ENCODE measurements at regions not wholly inside any gene's neighbourhood (a gene's known extent, or its start where the extent isn't known, plus 50 kb on each side); places are given as distances from the start of the nearest gene placed in this dataset.
"Not testable (repeated sequence)": the region's sequence is repeated elsewhere in the genome, so short reads cannot be mapped to it uniquely, and the experiment has no call there.

DNA sequence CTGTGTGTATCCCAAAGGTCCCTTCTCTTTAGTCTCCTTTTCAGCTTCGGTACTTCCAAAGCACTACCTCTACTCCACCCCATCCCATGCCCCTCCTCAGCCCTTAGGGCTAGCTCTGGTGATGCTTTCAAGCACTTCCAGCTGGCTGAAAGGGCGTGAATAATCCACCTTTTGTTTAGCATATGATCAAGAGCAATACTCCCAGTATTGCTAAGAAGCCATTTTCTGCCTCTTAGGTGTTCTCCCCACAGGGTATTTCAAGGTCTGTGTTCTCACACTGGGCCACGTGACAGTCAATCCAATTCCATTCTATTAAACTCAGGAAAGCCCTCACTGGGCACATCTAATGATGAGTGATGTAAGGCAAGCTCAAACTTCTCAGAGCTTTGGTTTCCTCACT is 298.5 kb upstream of the PROX1 start:
- DNase-seq, result no peak

DNA sequence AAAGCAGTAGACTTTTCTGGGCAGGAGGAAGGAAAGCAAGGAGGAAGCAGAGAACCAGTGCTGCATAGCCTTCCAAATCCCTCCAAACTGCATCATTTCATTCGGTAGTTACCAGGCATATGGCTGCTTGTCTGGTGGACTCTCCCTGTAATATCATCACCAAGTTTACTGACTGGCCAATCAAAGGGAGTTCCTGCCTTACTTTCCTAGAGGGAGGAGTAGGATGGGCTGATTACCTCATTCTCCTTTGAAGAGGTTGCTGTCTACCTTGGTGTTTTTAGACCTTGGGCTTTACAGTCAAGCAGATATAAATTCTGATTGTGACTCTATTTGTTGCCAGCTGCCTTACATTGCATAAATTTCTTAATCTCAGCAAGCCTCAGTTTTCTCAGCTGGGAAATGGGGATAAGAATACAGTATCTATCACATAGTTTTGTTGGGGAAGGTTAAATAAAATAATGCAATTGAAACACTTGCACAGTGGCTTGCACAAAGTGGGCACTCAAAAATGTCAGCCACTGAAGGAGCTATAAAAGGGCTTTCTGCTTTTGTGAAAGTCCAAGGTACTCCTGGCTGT is 297.3 kb upstream of the PROX1 start:
- DNase-seq, result no peak

- no peak for DNase-seq
These were observed 295.5 kb upstream of the PROX1 start for GRCh38 chr1:213692321-213692720.

DNA sequence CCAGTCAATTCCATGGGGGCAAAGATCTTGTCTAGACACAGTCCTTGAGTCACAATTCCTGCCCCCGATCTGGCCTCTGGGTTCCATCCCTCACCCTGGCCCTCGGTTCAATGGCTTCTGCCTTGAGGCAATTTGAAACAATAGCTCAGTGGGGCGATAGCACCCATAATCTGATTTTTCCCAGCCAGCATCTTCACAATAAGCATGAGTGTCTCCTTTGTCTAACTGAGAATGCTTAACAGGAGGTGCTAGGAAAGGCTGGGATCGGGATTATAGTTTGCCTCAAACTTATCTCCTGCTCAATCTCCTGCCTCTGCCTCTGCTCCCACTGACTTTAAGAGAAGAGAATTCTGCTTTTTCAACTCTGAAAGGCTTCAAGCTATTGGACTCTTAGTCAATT is 293.9 kb upstream of the PROX1 start:
- DNase-seq, result no peak

- no peak for DNase-seq
These were observed 290.5 kb upstream of the PROX1 start for GRCh38 chr1:213697192-213697802.

DNA sequence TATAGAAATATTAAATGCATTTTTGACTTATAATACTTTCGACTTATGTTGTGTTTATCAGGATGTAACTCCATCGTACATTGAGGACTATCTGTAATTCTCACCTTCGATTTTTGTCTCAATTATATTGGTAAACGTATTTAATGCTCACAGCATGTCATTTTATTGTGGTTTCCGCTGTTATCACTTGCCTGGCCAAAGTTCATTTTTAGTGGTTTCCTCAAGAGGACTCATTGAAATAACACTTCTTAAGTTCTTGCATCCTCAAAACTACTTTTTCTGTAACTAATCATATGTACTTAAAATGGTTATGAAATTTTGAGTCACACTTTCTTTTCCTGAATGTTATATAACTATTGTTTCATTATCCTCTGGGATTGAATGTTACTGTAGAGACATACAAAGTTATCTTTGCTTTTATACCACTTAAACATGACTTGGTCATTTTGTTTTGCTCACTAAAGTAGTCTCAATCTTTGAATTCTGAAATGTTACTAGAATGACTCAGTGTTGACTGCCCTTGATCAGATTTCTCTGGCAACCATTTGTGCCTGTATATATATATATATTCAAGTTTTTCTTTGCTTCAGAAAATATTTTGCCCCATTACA is 289.6 kb upstream of the PROX1 start:
- DNase-seq, result no peak

DNA sequence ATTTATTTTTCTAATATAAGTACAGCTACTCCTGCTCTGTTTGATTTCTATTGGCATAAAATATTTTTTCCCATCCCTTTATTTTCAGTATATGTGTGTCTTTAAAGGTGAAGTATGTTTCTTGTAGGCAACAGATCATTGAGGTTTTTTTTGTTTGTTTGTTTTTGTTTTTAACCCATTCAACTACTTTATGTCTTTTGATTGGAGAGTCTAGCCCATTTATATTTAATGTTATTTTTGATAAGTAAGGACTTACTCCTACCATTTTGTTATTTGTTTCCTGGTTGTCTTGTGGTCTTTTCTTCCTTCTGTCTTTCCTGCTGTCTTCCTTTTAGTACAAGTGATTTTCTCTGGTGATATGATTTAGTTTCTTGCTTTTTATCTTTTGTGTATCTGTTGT is 285.1 kb upstream of the PROX1 start:
- DNase-seq, result no peak

- no peak for DNase-seq
These were observed 282.8 kb upstream of the PROX1 start for GRCh38 chr1:213704941-213705340.

GRCh38 chr1:213711833-213712490 is 275.8 kb upstream of the PROX1 start:
- not testable (repeated sequence) for DNase-seq

DNA sequence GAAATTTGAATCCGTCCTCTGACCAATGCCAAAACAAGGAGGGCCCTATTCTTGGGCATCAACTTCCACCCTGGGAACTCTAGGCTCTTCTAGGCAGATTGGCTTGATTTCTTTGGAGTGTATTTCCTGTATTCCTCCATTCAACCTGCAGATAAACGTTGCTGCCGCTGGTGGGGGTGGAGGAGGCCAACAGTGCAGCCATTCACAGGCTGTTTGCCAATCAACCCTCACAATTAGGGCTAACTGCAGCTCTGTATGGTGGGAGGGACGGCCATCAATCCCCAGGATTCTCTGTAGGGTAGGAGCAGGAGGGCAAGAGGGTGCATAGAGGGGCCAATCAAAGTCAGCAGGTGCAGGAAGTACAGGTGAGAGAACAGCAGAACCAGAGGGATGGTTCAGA is 273.1 kb upstream of the PROX1 start:
- DNase-seq, result peak; percentile 40

DNA sequence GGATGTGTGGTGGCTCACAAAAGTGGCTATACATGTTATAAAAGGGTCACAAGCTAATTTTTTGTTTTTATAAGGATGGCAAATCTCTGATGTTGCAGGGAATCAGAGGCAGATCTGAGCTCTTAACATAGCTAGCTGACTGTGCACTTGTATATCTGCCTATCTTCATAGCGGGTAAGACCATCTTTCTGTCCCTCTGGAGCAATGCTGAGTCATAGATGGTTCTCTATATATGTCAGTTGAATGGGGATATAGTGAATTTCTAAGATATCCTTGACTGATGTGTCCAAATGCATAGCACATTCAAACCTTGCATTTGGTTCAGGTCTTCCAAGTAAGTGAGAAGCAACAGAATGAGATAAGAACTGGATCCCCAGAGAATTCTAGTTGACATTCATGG is 272.6 kb upstream of the PROX1 start:
- no peak for DNase-seq

DNA sequence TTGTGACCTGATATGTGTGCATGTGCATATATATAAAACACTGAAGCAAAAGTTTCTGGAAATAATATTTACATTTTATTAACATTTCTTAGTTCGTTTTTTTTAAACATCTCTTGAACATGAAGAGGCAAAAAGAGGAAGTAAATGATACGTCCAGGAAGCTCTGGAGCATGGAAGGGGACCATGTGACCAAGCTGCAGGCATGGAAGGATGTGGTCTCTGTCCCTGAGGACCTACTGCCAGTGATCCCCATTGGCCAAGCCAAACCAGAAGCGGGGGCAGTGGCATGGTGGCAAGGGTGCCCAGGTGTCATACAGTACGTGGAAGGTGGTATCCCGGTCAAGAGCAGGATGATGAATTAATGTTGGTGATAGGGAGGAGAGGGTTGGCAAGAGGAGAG is 268.3 kb upstream of the PROX1 start:
- no peak for DNase-seq

DNA sequence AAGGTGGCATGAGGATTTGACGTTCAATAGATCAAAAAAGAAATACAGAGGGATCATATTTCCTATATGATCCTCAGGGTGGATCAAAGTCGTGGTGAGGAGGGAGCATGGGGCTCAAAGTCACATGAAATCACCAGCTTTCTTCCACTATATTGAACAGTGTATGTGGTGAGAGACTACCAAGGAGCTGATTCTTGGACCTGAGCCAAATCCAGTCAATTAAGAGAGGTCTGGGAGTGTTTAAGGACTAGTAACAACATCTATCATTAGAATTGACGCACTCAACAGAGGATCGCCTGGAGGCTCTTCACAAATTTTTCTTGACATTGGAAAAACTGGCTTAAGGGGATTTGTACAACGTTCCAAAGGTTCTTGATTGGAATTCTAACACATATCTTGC is 267.7 kb upstream of the PROX1 start:
- peak; percentile 34 for DNase-seq

DNA sequence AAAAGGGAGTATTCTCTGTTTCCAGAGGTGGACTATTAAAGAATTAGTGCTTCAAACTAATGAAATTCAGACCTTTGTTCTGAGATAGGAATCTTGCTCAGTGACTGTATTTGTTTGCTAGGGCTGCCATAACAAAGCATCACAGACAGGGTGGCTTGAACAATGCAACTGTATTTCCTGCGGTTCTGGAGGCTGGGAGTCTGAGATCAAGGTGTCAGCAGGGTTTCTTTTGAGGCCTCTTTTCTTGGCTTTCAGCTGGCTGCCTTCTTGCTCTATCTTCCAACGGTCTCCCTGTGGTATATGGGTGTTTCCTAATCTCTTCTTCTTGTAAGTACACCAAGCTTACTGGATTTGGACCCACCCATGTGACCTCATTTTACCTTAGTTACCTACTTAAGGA is 264.6 kb upstream of the PROX1 start:
- no peak for DNase-seq

- no peak for DNase-seq
These were observed 262.9 kb upstream of the PROX1 start for GRCh38 chr1:213724640-213725536.

DNA sequence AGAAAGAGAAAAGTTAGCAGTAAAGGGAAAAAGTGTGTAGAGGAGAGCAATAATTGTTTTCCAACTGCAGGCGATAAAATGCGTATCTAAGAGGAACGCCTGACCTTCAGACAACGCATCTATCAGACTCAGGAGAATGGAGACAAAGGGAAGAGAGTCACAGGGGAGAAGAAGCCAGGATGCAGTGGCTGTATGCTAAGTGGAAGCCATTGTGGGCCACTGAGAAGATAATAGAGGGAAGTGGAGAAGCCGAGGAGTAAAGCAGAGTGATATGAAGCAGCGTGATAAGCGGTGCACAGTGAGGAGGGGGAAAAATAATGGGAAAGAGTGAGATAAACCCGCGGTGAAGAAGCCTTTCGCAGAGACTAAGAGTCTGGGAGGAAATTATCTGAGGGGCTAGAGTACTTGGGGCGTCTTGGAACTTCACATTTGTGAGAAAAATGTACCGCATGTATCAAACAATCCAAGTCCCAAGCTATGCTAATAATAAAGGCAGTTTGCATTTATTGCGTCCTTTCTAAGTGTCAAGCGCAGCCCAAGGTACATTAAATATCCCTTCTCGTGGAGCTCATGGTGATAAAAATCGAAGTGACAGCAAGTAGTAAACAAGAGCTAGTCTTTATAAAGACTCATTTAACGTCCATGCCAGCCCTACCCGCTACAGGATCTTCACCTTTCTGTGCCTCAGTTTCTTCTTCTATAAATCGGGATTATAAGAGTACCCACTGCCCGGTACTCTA is 259.8 kb upstream of the PROX1 start:
- DNase-seq, result no peak

DNA sequence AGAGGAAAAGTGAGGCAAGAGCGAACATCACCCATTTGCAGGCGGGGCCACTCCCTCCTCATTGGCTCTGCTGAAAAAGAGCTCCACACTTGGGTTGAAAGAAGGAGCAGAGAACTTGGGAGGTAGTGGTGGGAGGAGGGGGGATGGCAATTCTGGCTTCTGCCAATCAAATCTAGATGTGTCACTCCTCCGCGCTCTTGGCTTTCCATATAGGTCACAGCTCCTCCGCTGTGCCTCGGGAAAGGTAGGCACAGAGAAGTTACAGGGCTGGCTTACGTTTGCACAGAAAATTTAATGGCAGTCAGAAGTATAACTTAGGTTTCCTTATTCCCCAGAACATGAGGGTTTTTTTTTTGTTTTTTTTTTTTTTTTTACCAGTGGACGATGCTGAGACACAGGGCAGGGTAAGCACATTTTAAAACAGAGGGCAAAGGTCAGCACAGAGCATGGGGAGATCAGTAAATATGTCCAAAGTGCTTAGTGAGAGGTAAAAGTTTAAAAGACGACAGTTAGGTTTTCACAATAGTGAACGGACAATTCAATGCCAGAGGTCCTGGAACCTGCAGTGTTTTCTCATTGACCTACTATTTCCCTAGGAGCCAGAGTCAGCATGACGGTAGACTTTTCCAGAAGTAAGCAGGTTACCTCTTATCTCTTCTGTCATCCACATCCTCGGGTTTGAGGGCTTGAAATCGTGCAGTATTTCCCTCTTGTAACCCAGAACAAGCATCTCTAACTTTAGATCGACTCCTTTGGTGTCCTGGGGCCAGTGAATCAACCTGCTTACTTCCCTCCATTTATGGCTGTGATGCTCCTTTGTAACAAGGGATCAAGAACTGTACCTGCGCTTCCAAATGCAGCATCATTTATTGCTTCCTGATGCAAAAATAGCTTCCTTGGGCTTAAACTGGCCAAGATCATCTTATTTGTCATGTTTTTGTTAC is 258.9 kb upstream of the PROX1 start:
- no peak for DNase-seq

GRCh38 chr1:213733705-213734104 is 254.1 kb upstream of the PROX1 start:
- no peak for DNase-seq

DNA sequence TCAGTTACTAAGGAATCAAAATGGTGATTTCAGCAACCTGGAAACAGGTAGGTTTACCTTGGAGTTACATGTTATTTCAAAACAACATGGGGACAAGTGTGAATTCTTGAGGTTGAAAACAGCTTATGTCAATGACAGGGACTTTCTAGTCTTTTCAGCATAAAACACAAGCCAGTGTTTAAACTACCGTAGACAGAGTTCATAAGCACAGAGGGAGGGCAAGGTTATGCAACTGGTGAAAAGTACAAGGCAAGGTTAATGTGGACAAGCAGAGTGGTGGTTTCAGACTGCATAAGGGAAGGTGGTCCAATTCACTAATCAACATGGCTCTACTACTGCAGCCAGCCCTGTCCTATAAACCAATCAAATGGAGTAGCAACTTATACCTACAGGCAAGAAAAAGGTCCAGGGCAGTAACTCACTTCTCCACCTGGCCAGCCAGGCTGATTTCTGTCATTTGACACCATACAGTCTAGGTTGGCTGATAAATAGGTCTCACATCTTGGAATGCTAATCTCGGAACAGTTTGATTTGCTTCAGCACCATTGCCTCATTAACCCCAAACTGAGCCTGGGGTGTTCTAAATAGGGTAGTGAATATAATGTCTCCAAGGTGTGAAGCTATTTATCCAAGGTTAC is 250.3 kb upstream of the PROX1 start:
- DNase-seq, result no peak

GRCh38 chr1:213738658-213739057 is 249.1 kb upstream of the PROX1 start:
- no peak for DNase-seq

DNA sequence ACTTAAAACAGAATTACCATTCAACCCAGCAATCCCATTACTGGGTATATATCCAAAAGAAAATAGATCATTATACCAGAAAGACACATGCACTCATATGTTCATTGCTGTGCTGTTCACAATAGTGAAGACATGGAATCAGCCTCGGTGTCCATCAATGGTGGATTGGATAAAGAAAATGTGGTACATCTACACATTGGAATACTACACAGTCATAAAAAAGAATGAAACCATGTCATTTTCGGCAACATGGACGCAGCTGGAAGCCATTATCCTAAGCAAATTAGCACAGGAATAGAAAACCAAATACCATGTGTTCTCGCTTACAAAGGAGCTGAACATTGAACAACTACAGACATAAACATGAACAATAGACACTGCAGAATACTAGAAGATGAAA is 244.8 kb upstream of the PROX1 start:
- no peak for DNase-seq
